ENCODE measurements at regions not wholly inside any gene's neighbourhood (a gene's known extent, or its start where the extent isn't known, plus 50 kb on each side); places are given as distances from the start of the nearest gene placed in this dataset.

GRCh38 chr6:104396077-104396476 is 463.6 kb downstream of the HACE1 start:
- ATAC-seq (no peak), DNase-seq (no peak)
- intact Hi-C loops (cut with micrococcal nuclease), result no loop called here

- no peak for DNase-seq
- intact Hi-C loops (cut with micrococcal nuclease), result no loop called here
- ATAC-seq, result no peak
These were observed 477.8 kb downstream of the HACE1 start for GRCh38 chr6:104381907-104382306.

GRCh38 chr6:104365451-104366234 is 494.1 kb downstream of the HACE1 start:
- no peak for ATAC-seq
- intact Hi-C loops (cut with micrococcal nuclease), result no loop called here

GRCh38 chr6:104357928-104358327 is 501.8 kb downstream of the HACE1 start:
- no peak for DNase-seq
- ATAC-seq, result no peak
- intact Hi-C loops (cut with micrococcal nuclease), result no loop called here

More at GRCh38 chr6:104365451-104366234, 494.1 kb downstream of the HACE1 start:
- no peak for DNase-seq

DNA sequence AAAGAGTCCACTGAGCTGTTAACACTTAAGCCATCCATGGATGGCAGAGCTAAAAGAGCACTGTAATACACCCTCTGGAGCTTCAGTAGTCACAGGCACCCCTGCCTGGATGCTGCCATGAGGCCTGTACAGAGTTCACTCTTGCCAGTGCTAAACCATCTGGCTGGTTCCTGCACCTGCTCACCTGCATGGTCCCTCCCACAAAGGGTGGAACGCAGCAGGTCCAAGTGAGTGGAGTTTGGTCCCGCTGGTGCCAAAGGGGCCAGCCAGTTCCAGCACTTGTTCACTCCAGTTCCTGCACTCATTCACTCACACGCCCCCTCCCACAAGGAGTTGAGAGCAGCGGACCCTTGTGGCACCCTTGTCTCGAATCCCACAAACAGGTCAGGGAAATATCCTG is 503.5 kb downstream of the HACE1 start:
- ATAC-seq (no peak), DNase-seq (no peak)
- intact Hi-C loops (cut with micrococcal nuclease), result no loop called here

DNA sequence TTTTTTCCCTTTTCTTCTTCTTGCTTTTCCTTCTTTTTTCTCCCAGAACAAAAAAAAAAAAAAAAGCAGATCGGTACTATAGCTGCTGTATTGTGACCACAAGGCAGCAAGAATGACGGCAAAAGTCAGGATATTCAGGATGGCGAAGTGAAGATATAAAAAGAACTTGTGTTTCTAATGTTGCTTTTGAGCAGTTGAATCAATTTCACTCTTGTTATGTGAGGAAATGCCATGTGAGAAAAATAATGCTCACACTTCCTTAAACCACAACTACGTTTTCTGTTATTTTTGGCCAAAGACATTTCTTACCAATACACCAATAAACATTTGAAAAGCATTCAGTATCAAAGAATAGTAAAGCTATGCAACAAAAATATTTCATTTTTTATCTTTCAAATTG is 510.5 kb downstream of the HACE1 start:
- no peak for ATAC-seq
- intact Hi-C loops (cut with micrococcal nuclease), result no loop called here
- no peak for DNase-seq

- no peak for DNase-seq
- no peak for ATAC-seq
- intact Hi-C loops (cut with micrococcal nuclease), result no loop called here
These were observed 515.5 kb downstream of the HACE1 start for GRCh38 chr6:104344223-104344622.

GRCh38 chr6:104332364-104332763 is 527.4 kb downstream of the HACE1 start:
- DNase-seq (no peak), ATAC-seq (no peak)
- intact Hi-C loops (cut with micrococcal nuclease), result no loop called here

DNA sequence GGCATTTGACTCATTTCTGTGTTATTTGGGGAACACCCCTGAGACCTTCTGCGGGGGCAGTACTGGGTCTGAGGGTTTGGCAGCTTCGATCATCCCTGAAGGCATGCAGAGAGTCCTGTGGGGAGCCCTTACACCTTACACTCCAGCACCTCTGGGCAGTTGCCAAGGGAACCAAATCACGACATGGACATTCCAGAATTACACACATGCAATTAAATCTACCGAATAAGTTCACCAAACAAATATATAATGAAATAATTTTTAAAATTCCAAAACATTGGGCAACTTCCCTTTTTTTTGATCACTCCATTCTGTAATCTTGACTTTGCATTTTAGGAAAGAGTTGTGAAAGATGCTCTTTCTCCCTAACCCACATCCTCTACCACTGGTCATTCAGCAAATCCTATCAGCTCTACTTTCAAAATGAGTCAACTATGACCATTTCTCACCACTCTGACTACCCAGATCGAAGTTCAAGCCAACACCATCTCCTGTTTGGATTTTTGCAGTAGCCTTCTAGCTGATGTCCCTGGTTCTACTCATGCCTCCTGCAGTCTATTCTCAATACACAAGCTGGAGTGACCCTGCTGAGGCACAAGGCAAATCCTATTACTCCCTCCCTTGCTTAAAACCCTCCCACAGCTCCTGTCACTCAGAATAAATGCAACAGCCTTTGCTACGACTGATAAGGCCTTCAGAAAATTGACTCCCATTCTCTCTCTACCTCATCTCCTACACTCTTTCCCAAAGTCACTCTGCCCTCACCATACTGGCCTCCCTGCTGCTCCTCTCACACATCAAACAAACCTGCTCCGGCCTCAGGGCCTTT is 533.3 kb downstream of the HACE1 start:
- intact Hi-C loops (cut with micrococcal nuclease), result no loop called here
- DNase-seq, result no peak

DNA sequence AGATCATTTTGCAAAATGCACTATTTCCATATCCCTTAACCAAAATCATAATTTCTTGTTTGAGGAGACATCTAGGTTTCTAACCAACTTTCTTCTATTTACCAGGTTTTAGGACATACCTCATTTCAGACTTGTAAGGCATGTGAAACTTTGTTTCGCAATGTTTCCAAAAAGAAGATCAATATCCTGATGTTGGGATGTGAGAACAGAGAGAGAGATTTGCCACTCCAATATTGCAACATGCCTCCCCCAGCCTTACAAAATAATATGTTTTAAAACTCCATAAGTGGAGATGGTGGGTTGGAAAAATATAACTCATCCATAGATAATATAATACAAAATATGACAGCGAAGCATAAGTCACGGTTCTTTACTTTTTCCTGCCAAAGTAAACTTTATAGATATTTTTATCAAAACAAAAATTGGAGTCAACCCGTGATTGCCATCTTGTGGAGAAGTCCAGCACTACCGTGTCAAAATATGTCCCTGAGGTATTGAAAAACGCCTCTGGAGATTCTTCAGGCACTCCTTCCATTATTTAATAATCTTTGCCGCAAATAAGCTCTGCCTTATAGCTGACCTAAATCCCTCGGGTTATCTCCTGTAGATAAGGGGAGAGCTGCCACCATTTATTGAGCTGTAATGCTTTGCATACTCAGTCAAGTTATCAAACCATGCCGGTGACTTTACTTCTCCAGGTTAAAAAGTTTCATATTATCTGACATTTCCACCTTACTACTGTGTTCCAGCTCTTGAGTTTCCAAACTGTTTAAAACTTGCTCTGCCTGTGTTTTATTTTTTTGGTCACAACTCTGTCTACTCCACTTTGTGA is 534.2 kb downstream of the HACE1 start:
- intact Hi-C loops (cut with micrococcal nuclease), result no loop called here
- no peak for DNase-seq
- ATAC-seq, result no peak

More for the DNA sequence above, 533.3 kb downstream of the HACE1 start:
- ATAC-seq, result no peak

DNA sequence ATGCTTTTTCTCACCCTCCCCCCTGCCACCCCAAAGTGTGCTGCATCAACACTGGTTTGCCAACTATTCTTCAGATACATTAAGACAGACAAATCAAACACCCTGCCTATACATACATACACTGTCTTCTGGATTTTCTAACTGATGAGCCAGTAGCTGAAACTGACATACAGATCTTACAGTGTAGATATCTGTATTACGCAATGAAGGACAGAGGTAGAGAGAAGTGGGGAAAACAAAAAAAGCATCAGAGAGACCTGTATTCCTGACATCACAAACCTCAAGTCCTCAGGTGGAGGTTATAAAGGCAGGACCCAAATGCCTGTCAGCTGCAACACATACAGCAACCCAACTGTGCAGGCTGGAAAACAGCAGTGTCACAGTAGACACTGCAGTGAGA is 535.4 kb downstream of the HACE1 start:
- no peak for DNase-seq
- intact Hi-C loops (cut with micrococcal nuclease), result no loop called here
- no peak for ATAC-seq

DNA sequence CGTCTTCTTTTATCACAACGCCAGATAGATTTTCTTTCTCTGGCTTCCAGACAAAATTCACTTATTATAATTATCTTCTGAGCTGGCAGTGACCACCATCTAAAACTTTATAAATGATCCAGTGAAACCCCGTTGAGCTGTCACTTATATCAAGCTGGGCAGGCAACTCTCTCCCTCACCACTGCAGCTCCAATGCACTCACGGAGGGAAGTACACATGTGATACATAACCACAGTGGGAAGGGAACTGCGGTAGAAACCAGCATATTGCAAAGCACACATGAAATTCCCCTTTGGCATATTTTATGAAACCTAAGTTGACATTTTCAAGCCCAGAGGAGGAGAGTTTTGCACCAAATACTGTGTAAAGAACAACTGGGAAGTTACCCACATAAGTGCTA is 536.9 kb downstream of the HACE1 start:
- ATAC-seq, result no peak
- intact Hi-C loops (cut with micrococcal nuclease), result no loop called here
- no peak for DNase-seq

GRCh38 chr6:104321301-104321700 is 538.4 kb downstream of the HACE1 start:
- no peak for DNase-seq
- no peak for ATAC-seq
- intact Hi-C loops (cut with micrococcal nuclease), result no loop called here

- ATAC-seq (no peak), DNase-seq (no peak)
- intact Hi-C loops (cut with micrococcal nuclease), result no loop called here
These were observed 538.8 kb downstream of the HACE1 start for GRCh38 chr6:104320896-104321295.

DNA sequence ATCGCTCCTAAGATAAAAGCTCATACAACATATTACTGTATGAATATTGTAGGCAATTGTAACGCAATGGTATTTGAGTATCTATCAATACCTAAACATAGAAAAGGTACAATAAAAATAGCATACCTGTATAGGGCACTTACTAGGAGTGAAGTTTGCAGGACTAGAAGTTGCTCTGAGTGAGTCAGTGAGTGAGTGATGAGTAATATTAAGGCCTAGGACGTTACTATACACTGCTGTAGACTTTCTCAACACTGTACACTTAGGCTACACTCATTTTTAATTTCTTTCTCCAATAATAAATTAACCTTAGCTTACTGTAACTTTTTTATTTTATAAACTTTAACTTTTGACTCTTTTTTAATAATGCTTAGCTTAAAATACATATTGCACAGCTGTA is 546.9 kb downstream of the HACE1 start:
- ATAC-seq (no peak), DNase-seq (no peak)
- intact Hi-C loops (cut with micrococcal nuclease), result no loop called here

GRCh38 chr6:104306211-104306610 is 553.5 kb downstream of the HACE1 start:
- ATAC-seq (no peak), DNase-seq (no peak)
- intact Hi-C loops (cut with micrococcal nuclease), result no loop called here

- intact Hi-C loops (cut with micrococcal nuclease), result no loop called here
- DNase-seq (no peak), ATAC-seq (no peak)
These were observed 554.5 kb downstream of the HACE1 start for GRCh38 chr6:104305206-104305605.

DNA sequence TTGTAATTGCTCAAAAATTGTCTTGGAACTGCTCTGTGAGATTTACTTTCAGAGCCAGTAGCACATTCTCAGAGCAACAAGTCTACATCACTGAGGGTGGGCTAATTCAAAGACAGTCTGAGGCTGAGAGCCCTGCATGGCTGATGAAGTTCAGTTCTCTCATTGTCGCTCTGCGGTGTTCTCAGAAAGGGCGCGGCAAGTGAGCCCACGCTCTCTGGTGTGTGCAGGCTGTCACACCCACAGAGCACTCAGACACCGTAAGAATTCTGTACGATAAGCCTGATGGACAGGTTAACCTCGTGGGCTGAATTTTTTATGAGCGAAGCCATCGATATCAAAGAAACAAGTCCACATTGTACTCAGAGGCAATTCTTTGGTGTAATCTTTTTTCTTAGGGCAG is 557.8 kb downstream of the HACE1 start:
- ATAC-seq, result no peak

GRCh38 chr6:104286641-104287040 is 573.1 kb downstream of the HACE1 start:
- intact Hi-C loops (cut with micrococcal nuclease), result no loop called here
- ATAC-seq (no peak), DNase-seq (no peak)

More for the DNA sequence above, 557.8 kb downstream of the HACE1 start:
- no peak for DNase-seq
- intact Hi-C loops (cut with micrococcal nuclease), result no loop called here

GRCh38 chr6:104284872-104285271 is 574.8 kb downstream of the HACE1 start:
- ATAC-seq, result no peak
- DNase-seq, result no peak
- intact Hi-C loops (cut with micrococcal nuclease), result no loop called here
